H9 (cell line): ENCODE measurements at regions not wholly inside any gene's neighbourhood (a gene's known extent, or its start where the extent isn't known, plus 50 kb on each side); places are given as distances from the start of the nearest gene placed in this dataset.
A peak's percentile ranks its signal among the peaks of the same experiment; 100 is the strongest.

ENCODE experiments used
- DNase-seq: peaks from one replicate; pipeline ENCODE4 v3.0.0-alpha.2; 2017
- H2AFZ ChIP-seq: one replicate; pipeline ENCODE4 v1.6.1; 2013; ENCODE audit warnings: mild to moderate bottlenecking, low read length, control low read depth, moderate library complexity
- H2AK5ac ChIP-seq: 2 replicates; pipeline ENCODE4 v1.6.1; 2013; ENCODE audit warnings: low read length, control low read depth, mixed read lengths; ENCODE audit not compliant: insufficient read length
- H2BK120ac ChIP-seq: one replicate; pipeline ENCODE4 v1.6.1; 2013; ENCODE audit warnings: low read depth, mild to moderate bottlenecking, low read length, control low read depth, inconsistent platforms; ENCODE audit not compliant: poor library complexity, severe bottlenecking
- H2BK12ac ChIP-seq: 2 replicates; pipeline ENCODE4 v1.6.1; 2013; ENCODE audit warnings: low read length, control low read depth, mixed read lengths, low read depth; ENCODE audit not compliant: insufficient read length
- H2BK15ac ChIP-seq: 2 replicates; pipeline ENCODE4 v1.6.1; 2013; ENCODE audit warnings: low read depth, low read length, control low read depth
- H2BK20ac ChIP-seq: one replicate; pipeline ENCODE4 v1.6.1; 2013; ENCODE audit warnings: low read depth, mild to moderate bottlenecking, low read length, control low read depth, inconsistent platforms; ENCODE audit not compliant: poor library complexity, severe bottlenecking
- H2BK5ac ChIP-seq: 2 replicates; pipeline ENCODE4 v1.6.1; 2013; ENCODE audit warnings: low read length, control low read depth, mixed read lengths; ENCODE audit not compliant: insufficient read length
- H3K14ac ChIP-seq: 2 replicates; pipeline ENCODE4 v1.6.1; 2013; ENCODE audit warnings: low read length, control low read depth; ENCODE audit not compliant: insufficient read depth
- H3K18ac ChIP-seq: 2 replicates; pipeline ENCODE4 v1.6.1; 2013; ENCODE audit warnings: low read depth, mild to moderate bottlenecking, mixed read lengths, low read length, control low read depth; ENCODE audit not compliant: insufficient read length
- H3K23ac ChIP-seq: 2 replicates; pipeline ENCODE4 v1.6.1; 2013; ENCODE audit warnings: low read length, control low read depth, mixed read lengths, low read depth; ENCODE audit not compliant: insufficient read length
- H3K23me2 ChIP-seq: 2 replicates; pipeline ENCODE4 v1.6.1; 2013; ENCODE audit warnings: low read depth, mild to moderate bottlenecking, mixed read lengths, low read length, control low read depth; ENCODE audit not compliant: insufficient read length, poor library complexity, severe bottlenecking
- H3K27ac ChIP-seq: 2 replicates; pipeline ENCODE4 v1.5.1; 2013; ENCODE audit warnings: low read length, control low read depth, mixed read lengths, low read depth; ENCODE audit not compliant: insufficient read length
- H3K27me3 ChIP-seq: 2 replicates; pipeline ENCODE4 v1.6.1; 2013; ENCODE audit warnings: low read length, control low read depth, inconsistent platforms; ENCODE audit not compliant: insufficient read depth
- H3K4ac ChIP-seq: 2 replicates; pipeline ENCODE4 v1.6.1; 2013; ENCODE audit warnings: low read depth, mild to moderate bottlenecking, control low read depth, inconsistent platforms, low read length, moderate library complexity
- H3K4me1 ChIP-seq: 2 replicates; pipeline ENCODE4 v1.6.1; 2013; ENCODE audit warnings: low read length, control low read depth, inconsistent platforms; ENCODE audit not compliant: insufficient read depth
- H3K4me2 ChIP-seq: 2 replicates; pipeline ENCODE4 v1.6.1; 2013; ENCODE audit warnings: low read length, control low read depth, mixed read lengths; ENCODE audit not compliant: insufficient read length, insufficient read depth
- H3K56ac ChIP-seq: 2 replicates; pipeline ENCODE4 v1.6.1; 2013; ENCODE audit warnings: low read depth, mild to moderate bottlenecking, mixed read lengths, low read length, control low read depth; ENCODE audit not compliant: insufficient read length
- H3K79me1 ChIP-seq: 2 replicates; pipeline ENCODE4 v1.6.1; 2013; ENCODE audit warnings: low read depth, mild to moderate bottlenecking, moderate library complexity, low read length, control low read depth, inconsistent platforms; ENCODE audit not compliant: insufficient read depth, poor library complexity, severe bottlenecking
- H3K79me2 ChIP-seq: 2 replicates; pipeline ENCODE4 v1.6.1; 2013; ENCODE audit warnings: low read length, control low read depth, inconsistent platforms; ENCODE audit not compliant: insufficient read depth
- H3K9ac ChIP-seq: 2 replicates; pipeline ENCODE4 v1.6.1; 2013; ENCODE audit warnings: low read length, control low read depth, mixed read lengths; ENCODE audit not compliant: insufficient read length; ENCODE audit errors: extremely low read depth
- H3K9me3 ChIP-seq: one replicate; pipeline ENCODE4 v1.6.1; 2013; ENCODE audit warnings: low read depth, low read length, inconsistent platforms; ENCODE audit not compliant: control insufficient read depth
- H3T11ph ChIP-seq: one replicate; pipeline ENCODE4 v1.6.1; 2013; ENCODE audit warnings: mild to moderate bottlenecking, low read length, control low read depth, inconsistent platforms
- H4K20me1 ChIP-seq: one replicate; pipeline ENCODE4 v1.6.1; 2013; ENCODE audit not compliant: control insufficient read depth, insufficient read length, insufficient read depth
- H4K5ac ChIP-seq: 2 replicates; pipeline ENCODE4 v1.6.1; 2013; ENCODE audit warnings: low read depth, mild to moderate bottlenecking, mixed read lengths, low read length, control low read depth; ENCODE audit not compliant: insufficient read length
- H4K8ac ChIP-seq: replicated peaks from 2 replicates; pipeline ENCODE4 v1.6.1; 2013; ENCODE audit warnings: low read length, control low read depth, mixed read lengths, low read depth; ENCODE audit not compliant: insufficient read length
- H4K91ac ChIP-seq: 2 replicates; pipeline ENCODE4 v1.6.1; 2013; ENCODE audit warnings: low read depth, mild to moderate bottlenecking, moderate library complexity, mixed read lengths, low read length, control low read depth; ENCODE audit not compliant: insufficient read length
- H3K27ac Mint-ChIP-seq, 3 experiments: 2 replicates in 2 of 3; 3 replicates in 1 of 3; pipeline ENCODE4 v1.8.0; 2020 to 2021; ENCODE audit warnings: mixed read lengths in 3 of 3, mild to moderate bottlenecking in 1 of 3, moderate library complexity in 1 of 3
- H3K27me3 Mint-ChIP-seq: 2 replicates; pipeline ENCODE4 v1.8.0; 2021; ENCODE audit warnings: low read depth, mild to moderate bottlenecking, moderate library complexity, mixed read lengths
- H3K36me3 Mint-ChIP-seq, 3 experiments: 2 replicates in 2 of 3; 3 replicates in 1 of 3; pipeline ENCODE4 v1.8.0; 2020 to 2021; ENCODE audit warnings: low read depth in 3 of 3, mixed read lengths in 3 of 3; ENCODE audit not compliant: insufficient read depth in 1 of 3
- H3K4me1 Mint-ChIP-seq, 2 experiments: 2 replicates each; pipeline ENCODE4 v1.8.0; 2020; ENCODE audit warnings: mixed read lengths in 2 of 2
- H3K4me3 Mint-ChIP-seq, 2 experiments: 2 replicates in 1 of 2; 3 replicates in 1 of 2; pipeline ENCODE4 v1.8.0; 2020 to 2021; ENCODE audit warnings: mild to moderate bottlenecking in 2 of 2, mixed read lengths in 2 of 2, moderate library complexity in 1 of 2
- H3K9me3 Mint-ChIP-seq, 2 experiments: 2 replicates in 1 of 2; 3 replicates in 1 of 2; pipeline ENCODE4 v1.8.0; 2020; ENCODE audit warnings: mild to moderate bottlenecking in 2 of 2, mixed read lengths in 2 of 2, moderate library complexity in 1 of 2
- WGBS: extraction: QIAGEN DNeasy Blood & Tissue Kit; methylation state at CpG from one replicate; pipeline ENCODE4 v1.1.7; 2013; ENCODE audit warnings: missing lambda C conversion rate, low lambda C conversion rate, mixed read lengths; ENCODE audit not compliant: insufficient read length; ENCODE audit errors: extremely low coverage; 5-methylcytosine and 5-hydroxymethylcytosine counted together
- TF ChIP-seq, protein P1 (sequence below): fragments of 200-600 bp; sonication (generic); conservative IDR thresholded peaks from 3 replicates; pipeline ENCODE4 v1.8.0; 2021; ENCODE audit warnings: antibody characterized with exemption, mild to moderate bottlenecking

DNA sequence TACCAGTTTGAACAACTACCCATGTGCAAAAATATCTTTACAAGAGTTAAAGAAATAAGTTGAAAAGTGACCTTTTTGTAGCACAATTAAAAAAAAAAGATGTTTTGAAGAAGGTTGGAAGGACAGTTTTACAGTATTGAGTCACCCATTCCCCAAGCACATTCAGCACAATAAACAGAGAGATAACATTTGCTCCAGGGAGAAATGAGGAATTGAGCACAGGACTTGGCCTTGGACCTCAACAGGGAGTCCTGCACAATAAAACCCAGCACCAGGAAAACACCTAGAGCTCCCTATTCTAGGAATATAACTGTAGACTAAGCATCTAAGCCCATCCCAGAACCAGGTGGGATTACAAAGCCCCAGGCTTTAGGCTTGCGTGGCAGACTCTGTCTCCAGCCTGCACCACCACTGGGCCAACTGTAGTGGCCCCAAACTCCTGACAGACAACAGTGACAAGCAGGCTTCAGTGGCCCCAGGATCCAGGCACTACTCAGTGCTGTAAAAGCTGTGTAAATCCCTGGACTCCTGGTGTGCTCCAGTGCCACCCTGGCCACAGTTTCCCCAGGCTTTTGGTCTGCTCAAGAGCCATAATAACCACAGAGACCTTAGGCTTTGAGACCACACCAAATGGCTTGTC lies 857.2 kb downstream of the SLITRK1 start:
- Histone ChIP-seq H3K4me2 (no peak overlapping the region), H2BK12ac (no peak overlapping the region), H3K56ac (no peak overlapping the region), H4K5ac (peak overlapping the region; percentile 72), H4K8ac (no peak overlapping the region), H2BK120ac (no peak overlapping the region), H3K27me3 (no peaks in the 10 kb centered on the region), H3K79me1 (no peaks in the 10 kb centered on the region), H3K14ac (no peak overlapping the region), H2BK20ac (no peak overlapping the region), H2BK15ac (no peak overlapping the region), H2BK5ac (peak overlapping the region; percentile 64), H3K9ac (no peak overlapping the region), H3K9me3 (no peaks in the 10 kb centered on the region), H3T11ph (no peak overlapping the region), H2AFZ (no peak overlapping the region), H4K91ac (no peak overlapping the region), H3K4me1 (no peaks in the 10 kb centered on the region), H3K23me2 (no peaks in the 10 kb centered on the region), H3K27ac (no peak overlapping the region), H2AK5ac (no peak overlapping the region), H3K4ac (no peak overlapping the region), H4K20me1 (no peaks in the 10 kb centered on the region), H3K79me2 (no peaks in the 10 kb centered on the region), H3K23ac (no peak overlapping the region), H3K18ac (no peak overlapping the region)
- H3K9me3 Mint-ChIP-seq, result no peaks in the 10 kb centered on the region
- H3K36me3 Mint-ChIP-seq, result no peaks in the 10 kb centered on the region
- no peaks in the 10 kb centered on the region for H3K27me3 Mint-ChIP-seq
- TF ChIP-seq, protein P1, sequence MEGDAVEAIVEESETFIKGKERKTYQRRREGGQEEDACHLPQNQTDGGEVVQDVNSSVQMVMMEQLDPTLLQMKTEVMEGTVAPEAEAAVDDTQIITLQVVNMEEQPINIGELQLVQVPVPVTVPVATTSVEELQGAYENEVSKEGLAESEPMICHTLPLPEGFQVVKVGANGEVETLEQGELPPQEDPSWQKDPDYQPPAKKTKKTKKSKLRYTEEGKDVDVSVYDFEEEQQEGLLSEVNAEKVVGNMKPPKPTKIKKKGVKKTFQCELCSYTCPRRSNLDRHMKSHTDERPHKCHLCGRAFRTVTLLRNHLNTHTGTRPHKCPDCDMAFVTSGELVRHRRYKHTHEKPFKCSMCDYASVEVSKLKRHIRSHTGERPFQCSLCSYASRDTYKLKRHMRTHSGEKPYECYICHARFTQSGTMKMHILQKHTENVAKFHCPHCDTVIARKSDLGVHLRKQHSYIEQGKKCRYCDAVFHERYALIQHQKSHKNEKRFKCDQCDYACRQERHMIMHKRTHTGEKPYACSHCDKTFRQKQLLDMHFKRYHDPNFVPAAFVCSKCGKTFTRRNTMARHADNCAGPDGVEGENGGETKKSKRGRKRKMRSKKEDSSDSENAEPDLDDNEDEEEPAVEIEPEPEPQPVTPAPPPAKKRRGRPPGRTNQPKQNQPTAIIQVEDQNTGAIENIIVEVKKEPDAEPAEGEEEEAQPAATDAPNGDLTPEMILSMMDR, result no peak
- DNase-seq, result no peak
- H3K4me3 Mint-ChIP-seq, result no peak overlapping the region
- no peaks in the 10 kb centered on the region for H3K4me1 Mint-ChIP-seq
- no CpG with 5 or more reads among the region's 1 CpG for WGBS
- H3K27ac Mint-ChIP-seq, result no peak overlapping the region; a peak in 1 of 7 replicates
